ENCODE measurements at regions not wholly inside any gene's neighbourhood (a gene's known extent, or its start where the extent isn't known, plus 50 kb on each side); places are given as distances from the start of the nearest gene placed in this dataset.
"Not testable (repeated sequence)": the region's sequence is repeated elsewhere in the genome, so short reads cannot be mapped to it uniquely, and the experiment has no call there.

DNA sequence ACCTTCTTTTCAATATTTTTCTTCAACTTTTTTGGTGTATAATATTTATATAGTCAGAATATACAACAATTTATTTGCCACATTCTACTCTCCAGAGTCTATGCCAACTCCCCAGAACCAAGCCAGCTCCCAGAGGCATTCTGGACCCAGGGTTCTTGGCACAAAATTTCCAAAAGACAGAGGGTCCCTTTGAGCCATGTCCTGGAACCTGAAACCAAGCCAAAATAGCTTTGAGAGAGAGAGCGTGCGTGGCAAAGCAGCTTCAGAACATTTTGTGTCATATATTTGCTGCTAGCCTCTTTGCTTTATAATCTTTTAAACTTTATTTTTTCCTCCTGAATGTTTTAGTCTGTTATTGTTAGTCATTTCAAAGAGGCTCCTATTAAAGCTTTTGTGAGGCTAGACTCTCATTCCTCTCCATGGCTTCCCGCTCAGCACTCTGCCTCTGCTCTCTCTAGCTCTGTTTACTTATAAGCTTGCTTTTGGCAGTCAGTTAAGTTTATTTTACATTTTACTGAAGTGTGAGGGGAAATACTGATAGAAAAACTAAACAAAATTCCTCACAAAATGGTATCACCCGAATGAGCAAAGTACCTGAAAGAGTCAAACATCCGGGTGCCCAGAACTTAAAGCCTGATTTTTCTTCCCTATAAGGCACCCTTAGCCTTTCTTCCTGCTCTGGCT is 605.1 kb upstream of the ID4 start:
- no peaks in the 10 kb centered on the region for H4K20me1 ChIP-seq (ENCODE audit: control insufficient read depth, insufficient read depth, low read depth, low read length)
- no peaks in the 10 kb centered on the region for H3K79me2 ChIP-seq (ENCODE audit: control insufficient read depth, low read length)
- no peaks in the 10 kb centered on the region for H3K4me1 ChIP-seq (ENCODE audit: control insufficient read depth, low read length)
- TF ChIP-seq EZH2phosphoT487 (IDR thresholded peaks at IDR 0.05; ENCODE audit: borderline replicate concordance, low read length): no peak
- TF ChIP-seq, protein P1, sequence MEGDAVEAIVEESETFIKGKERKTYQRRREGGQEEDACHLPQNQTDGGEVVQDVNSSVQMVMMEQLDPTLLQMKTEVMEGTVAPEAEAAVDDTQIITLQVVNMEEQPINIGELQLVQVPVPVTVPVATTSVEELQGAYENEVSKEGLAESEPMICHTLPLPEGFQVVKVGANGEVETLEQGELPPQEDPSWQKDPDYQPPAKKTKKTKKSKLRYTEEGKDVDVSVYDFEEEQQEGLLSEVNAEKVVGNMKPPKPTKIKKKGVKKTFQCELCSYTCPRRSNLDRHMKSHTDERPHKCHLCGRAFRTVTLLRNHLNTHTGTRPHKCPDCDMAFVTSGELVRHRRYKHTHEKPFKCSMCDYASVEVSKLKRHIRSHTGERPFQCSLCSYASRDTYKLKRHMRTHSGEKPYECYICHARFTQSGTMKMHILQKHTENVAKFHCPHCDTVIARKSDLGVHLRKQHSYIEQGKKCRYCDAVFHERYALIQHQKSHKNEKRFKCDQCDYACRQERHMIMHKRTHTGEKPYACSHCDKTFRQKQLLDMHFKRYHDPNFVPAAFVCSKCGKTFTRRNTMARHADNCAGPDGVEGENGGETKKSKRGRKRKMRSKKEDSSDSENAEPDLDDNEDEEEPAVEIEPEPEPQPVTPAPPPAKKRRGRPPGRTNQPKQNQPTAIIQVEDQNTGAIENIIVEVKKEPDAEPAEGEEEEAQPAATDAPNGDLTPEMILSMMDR (IDR thresholded peaks at IDR 0.05; ENCODE audit: low read depth, low read length, poor library complexity, severe bottlenecking): no peak
- H3K27me3 ChIP-seq (ENCODE audit: control insufficient read depth, low read length): no peaks in the 10 kb centered on the region
- no peaks in the 10 kb centered on the region for H3K36me3 ChIP-seq (ENCODE audit: control insufficient read depth, low read length)
- H3K27ac ChIP-seq (ENCODE audit: low read depth, low read length): no peak overlapping the region
- no peaks in the 10 kb centered on the region for H3K9me3 ChIP-seq (ENCODE audit: control insufficient read depth, insufficient read depth, low read length)
- H3K4me3 ChIP-seq (ENCODE audit: low read length): no peak overlapping the region
- no peaks in the 10 kb centered on the region for H3F3A ChIP-seq (ENCODE audit: control insufficient read depth, insufficient read depth)
- no peak overlapping the region for H3K4me2 ChIP-seq (ENCODE audit: low read length)
- no peaks in the 10 kb centered on the region for H3K9me2 ChIP-seq (replicated peaks; ENCODE audit: control insufficient read depth, low read length)

DNA sequence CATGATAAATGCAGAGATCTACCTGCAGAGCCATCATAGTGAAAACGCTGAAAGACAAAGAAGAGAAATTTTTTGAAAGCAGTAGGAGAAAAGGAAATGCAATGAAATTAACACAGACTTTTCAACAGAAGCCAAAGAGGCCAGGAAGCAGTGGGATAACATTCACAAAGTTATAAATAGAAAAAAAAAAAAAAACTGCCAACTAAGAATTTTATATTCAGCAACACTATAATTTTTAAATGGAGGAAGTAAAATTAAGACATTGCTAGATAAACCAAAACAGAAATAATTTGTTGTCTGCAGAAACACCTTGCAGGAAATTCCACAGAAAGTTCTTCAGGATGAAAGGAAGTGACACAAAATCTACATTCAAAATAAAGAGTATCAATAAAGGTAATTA is 591.5 kb upstream of the ID4 start:
- no peaks in the 10 kb centered on the region for H3F3A ChIP-seq (ENCODE audit: control insufficient read depth, insufficient read depth)
- TF ChIP-seq, protein P1 (IDR thresholded peaks at IDR 0.05; ENCODE audit: low read depth, low read length, poor library complexity, severe bottlenecking): no peak
- no peak for TF ChIP-seq EZH2phosphoT487 (IDR thresholded peaks at IDR 0.05; ENCODE audit: borderline replicate concordance, low read length)
- no peaks in the 10 kb centered on the region for H3K79me2 ChIP-seq (ENCODE audit: control insufficient read depth, low read length)
- H3K4me3 ChIP-seq (ENCODE audit: low read length): no peak overlapping the region
- no peaks in the 10 kb centered on the region for H3K36me3 ChIP-seq (ENCODE audit: control insufficient read depth, low read length)
- no peaks in the 10 kb centered on the region for H3K9me3 ChIP-seq (ENCODE audit: control insufficient read depth, insufficient read depth, low read length)
- no peak overlapping the region for H3K27ac ChIP-seq (ENCODE audit: low read depth, low read length)
- H3K27me3 ChIP-seq (ENCODE audit: control insufficient read depth, low read length): no peaks in the 10 kb centered on the region
- no peak overlapping the region for H3K4me2 ChIP-seq (ENCODE audit: low read length)
- no peaks in the 10 kb centered on the region for H4K20me1 ChIP-seq (ENCODE audit: control insufficient read depth, insufficient read depth, low read depth, low read length)
- no peaks in the 10 kb centered on the region for H3K4me1 ChIP-seq (ENCODE audit: control insufficient read depth, low read length)
- no peaks in the 10 kb centered on the region for H3K9me2 ChIP-seq (replicated peaks; ENCODE audit: control insufficient read depth, low read length)

DNA sequence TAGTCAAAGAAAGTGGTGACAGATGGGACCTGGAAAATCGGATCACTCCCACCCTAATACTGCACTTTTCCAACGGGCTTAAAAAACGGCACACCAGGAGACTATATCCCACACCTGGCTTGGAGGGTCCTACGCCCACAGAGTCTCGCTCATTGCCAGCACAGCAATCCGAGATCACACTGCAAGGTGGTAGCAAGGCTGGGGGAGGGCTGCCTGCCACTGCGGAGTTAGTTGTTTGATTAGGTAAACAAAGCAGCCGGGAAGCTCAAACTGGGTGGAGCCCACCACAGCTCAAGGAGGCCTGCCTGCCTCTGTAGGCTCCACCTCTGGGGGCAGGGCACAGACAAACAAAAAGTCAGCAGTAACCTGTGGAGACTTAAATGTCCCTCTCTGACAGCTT is 590.0 kb upstream of the ID4 start:
- not testable (repeated sequence) for H3K4me2 ChIP-seq (ENCODE audit: low read length); H3K4me1 ChIP-seq (ENCODE audit: control insufficient read depth, low read length); H3K4me3 ChIP-seq (ENCODE audit: low read length); H3K27ac ChIP-seq (ENCODE audit: low read depth, low read length); H4K20me1 ChIP-seq (ENCODE audit: control insufficient read depth, insufficient read depth, low read depth, low read length); H3K36me3 ChIP-seq (ENCODE audit: control insufficient read depth, low read length); H3K9me2 ChIP-seq (replicated peaks; ENCODE audit: control insufficient read depth, low read length); H3K27me3 ChIP-seq (ENCODE audit: control insufficient read depth, low read length); H3K79me2 ChIP-seq (ENCODE audit: control insufficient read depth, low read length); H3F3A ChIP-seq (ENCODE audit: control insufficient read depth, insufficient read depth); H3K9me3 ChIP-seq (ENCODE audit: control insufficient read depth, insufficient read depth, low read length)

DNA sequence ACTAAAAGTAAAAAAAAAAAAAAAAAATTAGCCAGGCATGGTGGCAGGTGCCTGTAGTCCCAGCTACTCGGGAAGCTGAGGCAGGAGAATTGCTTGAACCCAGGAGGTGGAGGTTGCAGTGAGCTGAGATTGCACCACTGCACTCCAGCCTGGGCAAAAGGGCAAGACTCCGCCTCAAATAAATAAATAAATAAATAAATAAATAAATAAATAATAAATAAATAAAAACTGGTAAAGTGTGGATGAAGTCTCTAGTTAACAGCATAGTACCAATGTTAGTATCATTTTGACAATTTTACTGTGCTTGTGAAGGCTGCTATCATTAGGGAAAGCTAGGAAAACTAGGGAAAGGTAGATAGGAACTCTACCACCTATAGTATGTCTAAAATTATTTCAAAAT is 581.0 kb upstream of the ID4 start:
- not testable (repeated sequence) for H3K27ac ChIP-seq (ENCODE audit: low read depth, low read length); H3K4me2 ChIP-seq (ENCODE audit: low read length); H3F3A ChIP-seq (ENCODE audit: control insufficient read depth, insufficient read depth); H3K4me3 ChIP-seq (ENCODE audit: low read length); H4K20me1 ChIP-seq (ENCODE audit: control insufficient read depth, insufficient read depth, low read depth, low read length); H3K27me3 ChIP-seq (ENCODE audit: control insufficient read depth, low read length); H3K79me2 ChIP-seq (ENCODE audit: control insufficient read depth, low read length); H3K4me1 ChIP-seq (ENCODE audit: control insufficient read depth, low read length); H3K9me3 ChIP-seq (ENCODE audit: control insufficient read depth, insufficient read depth, low read length); H3K36me3 ChIP-seq (ENCODE audit: control insufficient read depth, low read length); H3K9me2 ChIP-seq (replicated peaks; ENCODE audit: control insufficient read depth, low read length)
